ENCODE measurements at regions not wholly inside any gene's neighbourhood (a gene's known extent, or its start where the extent isn't known, plus 50 kb on each side); places are given as distances from the start of the nearest gene placed in this dataset.

GRCh38 chr3:54038391-54038790, 84.0 kb upstream of the CACNA2D3 start:
- Histone ChIP-seq H3K4me1 (peaks cover 0 to 9% (median 0%) of the 10 kb centered on the region in 9 donors), H3K27me3 (peaks cover 0 to 5% (median 0%) of the 10 kb centered on the region in 7 donors), H3K36me3 (no peaks in the 10 kb centered on the region), H3K4me3 (no peak overlapping the region), H3K9me3 (no peaks in the 10 kb centered on the region), H3K27ac (no peak overlapping the region)
- DNase-seq (no peak), ATAC-seq (no peak)
- 87 to 89% methylated on average over 4 of the region's 4 CpGs for WGBS, 2 donors
- TF ChIP-seq CTCF (IDR thresholded peaks at IDR 0.05) = no peak
- intact Hi-C loops (cut with DNase I) = no loop called here

GRCh38 chr3:54036543-54036942, 85.8 kb upstream of the CACNA2D3 start:
- ATAC-seq (no peak), DNase-seq (no peak)
- 91 to 94% methylated on average over 2 of the region's 2 CpGs for WGBS, 2 donors
- TF ChIP-seq CTCF (IDR thresholded peaks at IDR 0.05) = no peak
- H3K4me3 ChIP-seq = no peak overlapping the region
- H3K9me3 ChIP-seq = no peaks in the 10 kb centered on the region
- intact Hi-C loops (cut with DNase I) = no loop called here
- H3K27ac ChIP-seq = no peak overlapping the region
- no peaks in the 10 kb centered on the region for H3K4me1 ChIP-seq
- peaks cover 0 to 5% (median 0%) of the 10 kb centered on the region in 7 donors for H3K27me3 ChIP-seq
- H3K36me3 ChIP-seq = no peaks in the 10 kb centered on the region

- no peak for DNase-seq
- intact Hi-C loops (cut with DNase I) = no loop called here
- no peaks in the 10 kb centered on the region for H3K4me1 ChIP-seq
- no peak overlapping the region for H3K4me3 ChIP-seq
- 68 to 77% methylated on average over 4 of the region's 4 CpGs for WGBS, 2 donors
- H3K9me3 ChIP-seq = no peaks in the 10 kb centered on the region
- peaks cover 0 to 5% (median 0%) of the 10 kb centered on the region in 7 donors for H3K27me3 ChIP-seq
- no peak for ATAC-seq
- TF ChIP-seq CTCF (IDR thresholded peaks at IDR 0.05) = no peak
- no peak overlapping the region for H3K27ac ChIP-seq
- H3K36me3 ChIP-seq = no peaks in the 10 kb centered on the region
Measured at GRCh38 chr3:54034971-54035370, 87.4 kb upstream of the CACNA2D3 start.

GRCh38 chr3:54033761-54034160, 88.6 kb upstream of the CACNA2D3 start:
- DNase-seq = peak in 1 of 2 donors; percentile 23
- no peaks in the 10 kb centered on the region for H3K36me3 ChIP-seq
- H3K27ac ChIP-seq = no peak overlapping the region
- peak in 4 of 8 donors; percentile 9 to 64 (median 52) for ATAC-seq
- H3K27me3 ChIP-seq = no peaks in the 10 kb centered on the region
- H3K9me3 ChIP-seq = no peaks in the 10 kb centered on the region
- no peak for TF ChIP-seq CTCF (IDR thresholded peaks at IDR 0.05)
- intact Hi-C loops (cut with DNase I) = no loop called here
- no peaks in the 10 kb centered on the region for H3K4me1 ChIP-seq
- WGBS, 2 donors = 70 to 73% methylated on average over 17 of the region's 17 CpGs
- H3K4me3 ChIP-seq = no peak overlapping the region
